ENCODE measurements at regions not wholly inside any gene's neighbourhood (a gene's known extent, or its start where the extent isn't known, plus 50 kb on each side); places are given as distances from the start of the nearest gene placed in this dataset.
"Not testable (repeated sequence)": the region's sequence is repeated elsewhere in the genome, so short reads cannot be mapped to it uniquely, and the experiment has no call there.

- Histone ChIP-seq H2AK9ac (replicated peaks; ENCODE audit: low read depth, low read length, poor library complexity) (no peak overlapping the region), H3K14ac (replicated peaks; ENCODE audit: low read depth, low read length) (no peak overlapping the region), H3K27ac (ENCODE audit: insufficient read depth, low read length) (no peak overlapping the region), H3K4ac (ENCODE audit: low read depth, low read length) (no peak overlapping the region), H2BK120ac (ENCODE audit: low read depth, low read length) (no peak overlapping the region), H3K36me3 (ENCODE audit: control insufficient read depth, insufficient read depth, low read length) (no peaks in the 10 kb centered on the region), H3K9me1 (ENCODE audit: insufficient read depth, low read length) (no peaks in the 10 kb centered on the region), H3K4me3 (ENCODE audit: insufficient read depth, low read depth, low read length) (no peak overlapping the region), H3K4me1 (ENCODE audit: control insufficient read depth, insufficient read depth, low read length) (no peaks in the 10 kb centered on the region), H4K91ac (ENCODE audit: insufficient read depth, low read depth, low read length) (no peak overlapping the region), H2BK20ac (ENCODE audit: low read depth, low read length) (no peak overlapping the region), H3K79me1 (ENCODE audit: low read depth in 1 of 2, low read length in 2 of 2) (no peaks in the 10 kb centered on the region), H2AFZ (replicated peaks; ENCODE audit: low read length, poor library complexity) (no peak overlapping the region), H2BK5ac (ENCODE audit: low read depth, low read length, poor library complexity, severe bottlenecking) (no peak overlapping the region), H4K20me1 (ENCODE audit: insufficient read depth, low read length) (no peaks in the 10 kb centered on the region), H4K5ac (ENCODE audit: low read depth, low read length) (no peak overlapping the region), H3K23ac (ENCODE audit: low read depth, low read length) (no peak overlapping the region), H3K18ac (ENCODE audit: low read depth, low read length) (no peak overlapping the region), H3K4me2 (ENCODE audit: low read depth, low read length) (no peak overlapping the region), H2AK5ac (ENCODE audit: low read depth, low read length) (no peak overlapping the region), H3K9me3 (ENCODE audit: control insufficient read depth, insufficient read depth, low read length) (peaks cover 4% of the 10 kb centered on the region), H3K27me3 (ENCODE audit: control insufficient read depth, insufficient read depth, low read length) (no peaks in the 10 kb centered on the region), H3K56ac (ENCODE audit: extremely low read depth, insufficient read depth, low read length) (no peak overlapping the region), H4K8ac (ENCODE audit: low read depth in 2 of 2, low read length in 2 of 2) (no peak overlapping the region), H2BK15ac (ENCODE audit: low read depth, low read length) (no peak overlapping the region), H3K9ac (ENCODE audit: low read depth, low read length) (no peak overlapping the region)
- in situ Hi-C loops (cut with MboI; ENCODE audit: low sequenced_read_pairs): no loop called here
- dilution Hi-C loops (cut with HindIII; ENCODE audit: low sequenced_read_pairs, unreplicated experiment): no loop called here
- ATAC-seq (ENCODE audit: low read depth): no peak
- BruUV-seq (replicated peaks): no TSS peak
- ChIA-PET CTCF (no interaction called here), POLR2A (ENCODE audit: unreplicated experiment) (no interaction called here)
- DNase-seq: no peak
- no peak for TF ChIP-seq POLR2A (IDR thresholded peaks at IDR 0.05; ENCODE audit: low read depth, low read length)
- no peak for TF ChIP-seq MAZ (IDR thresholded peaks at IDR 0.05; ENCODE audit: borderline replicate concordance, low read depth, low read length)
- TF ChIP-seq MAFK (IDR thresholded peaks at IDR 0.05; ENCODE audit: low read depth, low read length): no peak
- TF ChIP-seq ELK1 (IDR thresholded peaks at IDR 0.05; ENCODE audit: borderline replicate concordance, low read depth, low read length): no peak
- TF ChIP-seq CHD1 (IDR thresholded peaks at IDR 0.05; ENCODE audit: low read depth, low read length): no peak
- TF ChIP-seq RFX5 (IDR thresholded peaks at IDR 0.05; ENCODE audit: low read depth, low read length): no peak
- TF ChIP-seq USF2 (IDR thresholded peaks at IDR 0.05; ENCODE audit: low read depth, low read length): no peak
- no peak for TF ChIP-seq CEBPB (IDR thresholded peaks at IDR 0.05; ENCODE audit: low read depth, low read length)
- intact Hi-C loops (cut with micrococcal nuclease): no loop called here
Measured at GRCh38 chr14:45939572-45939971, 686.6 kb upstream of the MIS18BP1 start.

- H3K18ac ChIP-seq (ENCODE audit: low read depth, low read length); H3K23ac ChIP-seq (ENCODE audit: low read depth, low read length); H2BK20ac ChIP-seq (ENCODE audit: low read depth, low read length); DNase-seq; H2AK5ac ChIP-seq (ENCODE audit: low read depth, low read length); H2BK15ac ChIP-seq (ENCODE audit: low read depth, low read length); H2BK120ac ChIP-seq (ENCODE audit: low read depth, low read length); H3K27ac ChIP-seq (ENCODE audit: insufficient read depth, low read length); ATAC-seq (ENCODE audit: low read depth); H3K4me1 ChIP-seq (ENCODE audit: control insufficient read depth, insufficient read depth, low read length); H3K27me3 ChIP-seq (ENCODE audit: control insufficient read depth, insufficient read depth, low read length); H2AFZ ChIP-seq (replicated peaks; ENCODE audit: low read length, poor library complexity); H4K91ac ChIP-seq (ENCODE audit: insufficient read depth, low read depth, low read length); CTCF ChIA-PET; H2AK9ac ChIP-seq (replicated peaks; ENCODE audit: low read depth, low read length, poor library complexity); BruUV-seq (replicated peaks); H3K36me3 ChIP-seq (ENCODE audit: control insufficient read depth, insufficient read depth, low read length); H3K4me2 ChIP-seq (ENCODE audit: low read depth, low read length); H3K4me3 ChIP-seq (ENCODE audit: insufficient read depth, low read depth, low read length); dilution Hi-C loops (cut with HindIII; ENCODE audit: low sequenced_read_pairs, unreplicated experiment); H3K56ac ChIP-seq (ENCODE audit: extremely low read depth, insufficient read depth, low read length); H3K79me1 ChIP-seq (ENCODE audit: low read depth in 1 of 2, low read length in 2 of 2); H4K20me1 ChIP-seq (ENCODE audit: insufficient read depth, low read length); H3K9ac ChIP-seq (ENCODE audit: low read depth, low read length); H3K4ac ChIP-seq (ENCODE audit: low read depth, low read length); H2BK5ac ChIP-seq (ENCODE audit: low read depth, low read length, poor library complexity, severe bottlenecking); in situ Hi-C loops (cut with MboI; ENCODE audit: low sequenced_read_pairs); H4K5ac ChIP-seq (ENCODE audit: low read depth, low read length); H3K9me1 ChIP-seq (ENCODE audit: insufficient read depth, low read length); H4K8ac ChIP-seq (ENCODE audit: low read depth in 2 of 2, low read length in 2 of 2); POLR2A ChIA-PET (ENCODE audit: unreplicated experiment); H3K14ac ChIP-seq (replicated peaks; ENCODE audit: low read depth, low read length): not testable (repeated sequence)
- intact Hi-C loops (cut with micrococcal nuclease): loop anchor here (10.0 kb wide), 1 partner anchor 215 kb away; no protein-coding TSS in a partner anchor
- no CpG with 5 or more reads among the region's 3 CpGs for WGBS, 2 experiments (ENCODE audit: extremely low coverage in 2 of 2, insufficient read length in 1 of 2)
- H3K9me3 ChIP-seq (ENCODE audit: control insufficient read depth, insufficient read depth, low read length): peaks cover 11% of the 10 kb centered on the region
Measured at GRCh38 chr14:45919995-45920394, 667.0 kb upstream of the MIS18BP1 start.
